Esophagus muscularis mucosa (tissue), 4 donors: ENCODE measurements at regions not wholly inside any gene's neighbourhood (a gene's known extent, or its start where the extent isn't known, plus 50 kb on each side); places are given as distances from the start of the nearest gene placed in this dataset.

Experiments used
- DNase-seq: peaks from one replicate; pipeline ENCODE4 v3.0.0-alpha.2; 2017; ENCODE audit errors: extremely low spot score
- H3K27ac ChIP-seq, 4 donors: fragments of 200-600 bp; sonication (generic); replicated peaks in 1 of 4; 1 replicate in 3 of 4; 2 replicates in 1 of 4; pipeline ENCODE4 v1.5.1; 2016 to 2019; ENCODE audit warnings: mild to moderate bottlenecking in 1 of 4
- H3K27me3 ChIP-seq, 4 donors: fragments of 200-600 bp; sonication (generic); one replicate each; pipeline versions ENCODE4 v1.5.1 to v1.6.0; 2016 to 2019
- H3K36me3 ChIP-seq, 4 donors: fragments of 200-600 bp; sonication (generic); one replicate each; pipeline ENCODE4 v1.5.1; 2016 to 2019
- H3K4me1 ChIP-seq, 4 donors: fragments of 200-600 bp; sonication (generic); one replicate each; pipeline ENCODE4 v1.5.1; 2016 to 2019
- H3K4me3 ChIP-seq, 4 donors: fragments of 200-600 bp; sonication (generic); 1 replicate in 2 of 4; 2 replicates in 2 of 4; pipeline ENCODE4 v1.5.1; 2016 to 2019; ENCODE audit warnings: mild to moderate bottlenecking in 4 of 4, moderate library complexity in 1 of 4
- H3K9me3 ChIP-seq, 4 donors: fragments of 200-600 bp; sonication (generic); 1 replicate in 3 of 4; 2 replicates in 1 of 4; pipeline ENCODE4 v1.5.1; 2016 to 2019
- CTCF ChIP-seq, 3 experiments: fragments of 200-600 bp in 2 of 3; fragments of 450-650 bp in 1 of 3; sonication (generic) in 2 of 3; IDR thresholded peaks; one replicate each; pipeline ENCODE4 v1.5.1; 2017 to 2019; ENCODE audit warnings: antibody characterized with exemption in 3 of 3, mild to moderate bottlenecking in 2 of 3, moderate library complexity in 1 of 3
- EP300 ChIP-seq: sonication (generic); formaldehyde crosslinking; IDR thresholded peaks from one replicate; pipeline ENCODE4 v1.6.1; 2017; ENCODE audit warnings: antibody characterized with exemption
- POLR2A ChIP-seq: fragments of 450-650 bp; IDR thresholded peaks from one replicate; pipeline ENCODE4 v1.6.1; 2017; ENCODE audit warnings: antibody characterized with exemption, moderate library complexity, mild to moderate bottlenecking, low read depth
- POLR2AphosphoS5 ChIP-seq, 2 donors: sonication (generic); formaldehyde crosslinking; IDR thresholded peaks; one replicate each; pipeline ENCODE4 v1.6.1; 2017; ENCODE audit warnings: antibody characterized with exemption in 2 of 2
- WGBS: methylation state at CpG from one replicate; pipeline ENCODE4 v1.1.5; 2018; 5-methylcytosine and 5-hydroxymethylcytosine counted together
- intact Hi-C: fragments of 100-400 bp; cut with DNase I; formaldehyde crosslinking; loops from one replicate; pipeline ENCODE4 v1.15.1; 2023

DNA sequence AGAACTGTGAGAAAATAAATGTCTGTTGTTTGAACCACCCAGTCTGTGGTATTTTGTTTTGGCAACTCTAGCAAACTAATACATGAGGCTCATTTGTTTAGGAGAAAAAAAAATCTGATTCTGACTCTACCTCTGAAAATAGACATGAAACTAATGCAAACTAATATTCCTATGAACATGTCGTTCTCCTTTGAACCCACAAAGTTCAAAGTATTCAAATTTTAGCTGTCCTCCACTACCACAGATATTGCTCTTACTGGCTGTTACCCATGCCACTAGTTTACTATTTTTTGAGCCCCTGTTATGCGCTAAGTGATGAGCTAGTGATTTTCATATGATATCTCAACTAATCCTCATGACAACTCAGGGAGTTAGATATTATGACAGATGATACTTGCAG is 58.8 kb upstream of the ZNF804B start:
- Histone ChIP-seq H3K27ac (no peak overlapping the region), H3K9me3 (no peaks in the 10 kb centered on the region), H3K4me3 (no peak overlapping the region), H3K27me3 (no peaks in the 10 kb centered on the region), H3K4me1 (no peaks in the 10 kb centered on the region), H3K36me3 (no peaks in the 10 kb centered on the region)
- no peak for TF ChIP-seq POLR2A
- TF ChIP-seq POLR2AphosphoS5 (IDR thresholded peaks at IDR 0.05) = no peak
- TF ChIP-seq CTCF (IDR thresholded peaks at IDR 0.05) = no peak
- TF ChIP-seq EP300 = no peak
- WGBS = 94% methylated on average over 2 of the region's 2 CpGs
- intact Hi-C loops = no loop called here
- no peak for DNase-seq

GRCh38 chr7:88694207-88694606 is 65.3 kb upstream of the ZNF804B start:
- Histone ChIP-seq H3K27ac (no peak overlapping the region), H3K27me3 (no peaks in the 10 kb centered on the region), H3K9me3 (no peaks in the 10 kb centered on the region), H3K4me1 (no peaks in the 10 kb centered on the region), H3K4me3 (no peak overlapping the region), H3K36me3 (no peaks in the 10 kb centered on the region)
- TF ChIP-seq POLR2AphosphoS5 (IDR thresholded peaks at IDR 0.05) = no peak
- TF ChIP-seq POLR2A = no peak
- no peak for TF ChIP-seq EP300
- no peak for TF ChIP-seq CTCF (IDR thresholded peaks at IDR 0.05)
- intact Hi-C loops = no loop called here
- DNase-seq = no peak

DNA sequence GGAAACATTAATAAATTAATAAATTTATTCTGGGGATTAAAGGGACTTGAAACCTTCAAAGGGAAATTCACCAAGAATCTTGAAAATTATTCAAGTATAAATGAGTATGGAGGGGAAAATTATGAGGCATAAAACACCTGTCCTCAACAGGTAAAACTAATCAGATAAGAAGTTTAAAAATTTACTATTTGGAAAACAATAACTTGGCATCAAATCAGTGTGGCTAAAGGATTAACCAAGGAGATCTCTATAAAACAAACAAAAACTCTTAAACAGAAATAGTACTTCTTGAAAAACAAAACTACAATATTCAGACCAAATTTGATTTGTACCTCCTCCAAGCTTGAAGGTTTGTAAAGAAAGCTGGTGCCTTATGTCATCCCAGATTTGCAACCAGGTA is 66.4 kb upstream of the ZNF804B start:
- Histone ChIP-seq H3K27me3 (no peaks in the 10 kb centered on the region), H3K36me3 (no peaks in the 10 kb centered on the region), H3K4me1 (no peaks in the 10 kb centered on the region), H3K27ac (no peak overlapping the region), H3K4me3 (no peak overlapping the region), H3K9me3 (no peaks in the 10 kb centered on the region)
- intact Hi-C loops = no loop called here
- no peak for DNase-seq
- TF ChIP-seq EP300 (no peak), POLR2A (no peak), CTCF (IDR thresholded peaks at IDR 0.05) (no peak), POLR2AphosphoS5 (IDR thresholded peaks at IDR 0.05) (no peak)

- TF ChIP-seq EP300 (no peak), CTCF (IDR thresholded peaks at IDR 0.05) (no peak), POLR2A (no peak), POLR2AphosphoS5 (IDR thresholded peaks at IDR 0.05) (no peak)
- DNase-seq = no peak
- intact Hi-C loops = no loop called here
These were observed 67.0 kb upstream of the ZNF804B start for GRCh38 chr7:88692493-88692892.

DNA sequence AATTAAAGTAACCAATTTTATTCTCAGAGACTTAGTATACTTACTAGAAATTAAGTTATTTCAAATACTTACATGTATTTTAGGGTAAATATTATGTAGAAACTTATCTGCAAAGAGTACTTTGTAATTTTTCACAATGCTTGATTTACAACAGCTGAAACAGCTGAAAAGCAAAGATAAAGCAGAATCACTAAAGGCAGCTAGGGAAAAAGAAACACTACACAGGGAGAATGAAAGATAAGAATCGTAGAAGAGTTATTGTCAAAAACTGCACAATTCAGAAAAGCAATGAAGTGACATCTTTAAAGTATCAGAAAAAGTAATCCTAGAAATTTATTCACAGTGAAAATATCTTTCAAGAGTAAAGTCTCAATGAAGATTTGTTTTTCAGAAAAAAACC is 69.7 kb upstream of the ZNF804B start:
- H3K27me3 ChIP-seq = no peaks in the 10 kb centered on the region
- H3K27ac ChIP-seq = no peak overlapping the region
- no peak for TF ChIP-seq POLR2A
- no peak for TF ChIP-seq EP300
- intact Hi-C loops = no loop called here
- H3K4me1 ChIP-seq = no peaks in the 10 kb centered on the region
- H3K36me3 ChIP-seq = no peaks in the 10 kb centered on the region
- WGBS = 88% methylated on average over 1 of the region's 1 CpG
- DNase-seq = no peak
- H3K4me3 ChIP-seq = no peak overlapping the region
- H3K9me3 ChIP-seq = no peaks in the 10 kb centered on the region

More at GRCh38 chr7:88692493-88692892, 67.0 kb upstream of the ZNF804B start:
- no peaks in the 10 kb centered on the region for H3K36me3 ChIP-seq
- H3K27me3 ChIP-seq = no peaks in the 10 kb centered on the region
- H3K4me1 ChIP-seq = no peaks in the 10 kb centered on the region
- no peaks in the 10 kb centered on the region for H3K9me3 ChIP-seq
- no peak overlapping the region for H3K27ac ChIP-seq
- no peak overlapping the region for H3K4me3 ChIP-seq
